GM10248 (cell line): ENCODE measurements at regions not wholly inside any gene's neighbourhood (a gene's known extent, or its start where the extent isn't known, plus 50 kb on each side); places are given as distances from the start of the nearest gene placed in this dataset.

ENCODE experiments used
- CTCF ChIA-PET: fragments of 300-600 bp; sonication (Branson Sonifier 250); formaldehyde crosslinking; extraction: SDS; loops from one replicate; lab custom pipeline; 2021; ENCODE audit warnings: antibody characterized with exemption; lab: Yijun Ruan, JAX
- POLR2A ChIA-PET: fragments of 350-650 bp; sonication (Branson Sonifier 250); formaldehyde crosslinking; extraction: SDS; loops from one replicate; lab custom pipeline; 2020; ENCODE audit warnings: antibody characterized with exemption; lab: Yijun Ruan, JAX
- DNase-seq: peaks from one replicate; pipeline ENCODE4 v3.0.0; 2012; ENCODE audit errors: extremely low spot score
- TF ChIP-seq, protein P1 (sequence below): IDR thresholded peaks from 2 replicates; pipeline ENCODE4 v1.5.1; 2012; ENCODE audit warnings: mild to moderate bottlenecking, low read depth; ENCODE audit errors: extremely low read depth, missing control alignments, control extremely low read depth

DNA sequence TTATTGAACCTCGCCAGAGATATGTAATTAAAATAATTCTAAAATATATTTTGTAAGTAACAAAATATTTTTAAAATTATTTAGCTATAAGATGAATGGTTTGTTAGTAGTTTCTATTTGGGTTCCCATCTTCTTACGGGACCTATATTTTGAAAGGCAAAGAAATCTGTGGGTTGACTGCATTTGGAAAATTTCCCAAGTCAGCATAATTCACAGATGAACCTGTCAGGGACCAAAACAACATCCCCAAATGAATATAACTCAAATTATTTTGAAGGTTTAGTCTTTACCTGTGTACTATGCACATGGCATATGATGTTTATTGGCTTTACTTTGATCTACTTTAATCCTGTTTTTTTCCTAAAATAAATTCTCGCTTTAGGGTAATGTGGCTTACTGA lies 607.4 kb upstream of the JAG1 start:
- TF ChIP-seq, protein P1, sequence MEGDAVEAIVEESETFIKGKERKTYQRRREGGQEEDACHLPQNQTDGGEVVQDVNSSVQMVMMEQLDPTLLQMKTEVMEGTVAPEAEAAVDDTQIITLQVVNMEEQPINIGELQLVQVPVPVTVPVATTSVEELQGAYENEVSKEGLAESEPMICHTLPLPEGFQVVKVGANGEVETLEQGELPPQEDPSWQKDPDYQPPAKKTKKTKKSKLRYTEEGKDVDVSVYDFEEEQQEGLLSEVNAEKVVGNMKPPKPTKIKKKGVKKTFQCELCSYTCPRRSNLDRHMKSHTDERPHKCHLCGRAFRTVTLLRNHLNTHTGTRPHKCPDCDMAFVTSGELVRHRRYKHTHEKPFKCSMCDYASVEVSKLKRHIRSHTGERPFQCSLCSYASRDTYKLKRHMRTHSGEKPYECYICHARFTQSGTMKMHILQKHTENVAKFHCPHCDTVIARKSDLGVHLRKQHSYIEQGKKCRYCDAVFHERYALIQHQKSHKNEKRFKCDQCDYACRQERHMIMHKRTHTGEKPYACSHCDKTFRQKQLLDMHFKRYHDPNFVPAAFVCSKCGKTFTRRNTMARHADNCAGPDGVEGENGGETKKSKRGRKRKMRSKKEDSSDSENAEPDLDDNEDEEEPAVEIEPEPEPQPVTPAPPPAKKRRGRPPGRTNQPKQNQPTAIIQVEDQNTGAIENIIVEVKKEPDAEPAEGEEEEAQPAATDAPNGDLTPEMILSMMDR: no peak
- CTCF ChIA-PET: interaction anchor here (3.0 kb wide), 1 partner anchor 9 kb away, joined by 15 read pairs; no protein-coding TSS in a partner anchor
- POLR2A ChIA-PET: no interaction called here
- no peak for DNase-seq

DNA sequence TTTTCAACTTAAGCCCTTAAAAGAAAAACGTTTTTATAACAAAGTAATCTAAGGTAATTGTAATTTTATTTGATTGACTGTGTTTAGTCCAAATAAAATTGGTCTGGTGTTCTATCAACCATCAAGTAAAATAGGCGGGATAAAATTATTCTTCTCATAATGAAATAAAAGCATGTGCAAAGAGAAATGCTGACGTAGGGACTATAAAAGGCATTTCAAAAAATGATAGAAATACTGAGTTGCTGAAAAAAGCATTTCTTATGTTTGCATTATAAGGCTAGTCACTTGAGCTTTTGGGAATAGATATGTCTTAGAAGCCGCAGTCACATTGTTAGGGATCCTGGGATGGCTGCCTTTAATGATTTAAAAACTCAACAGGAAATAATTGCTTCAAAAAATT lies 608.0 kb upstream of the JAG1 start:
- POLR2A ChIA-PET: no interaction called here
- no peak for DNase-seq
- TF ChIP-seq, protein P1: no peak
- CTCF ChIA-PET: no interaction called here

DNA sequence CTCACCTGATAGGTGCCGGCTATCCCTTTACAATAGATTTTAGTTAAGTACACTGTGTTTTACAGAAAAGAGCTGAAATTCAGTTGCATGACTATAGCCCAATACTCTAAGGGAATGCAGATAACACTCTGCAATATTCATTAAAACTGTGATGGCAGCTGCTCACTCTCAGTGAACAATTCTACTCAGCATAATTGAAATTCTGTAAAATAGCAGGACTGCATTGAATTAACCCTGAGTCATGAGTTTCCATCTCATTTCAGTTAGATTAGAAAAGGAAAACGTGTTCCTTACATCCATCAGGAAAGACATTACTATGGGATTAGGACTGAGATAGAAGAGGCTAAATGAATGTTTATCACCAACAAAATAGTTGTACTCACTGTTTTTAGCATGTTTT lies 613.3 kb upstream of the JAG1 start:
- TF ChIP-seq, protein P1: no peak
- CTCF ChIA-PET: interaction anchor here (1.4 kb wide), 1 partner anchor 15 kb away, joined by 3 read pairs; no protein-coding TSS in a partner anchor
- POLR2A ChIA-PET: no interaction called here
- no peak for DNase-seq

DNA sequence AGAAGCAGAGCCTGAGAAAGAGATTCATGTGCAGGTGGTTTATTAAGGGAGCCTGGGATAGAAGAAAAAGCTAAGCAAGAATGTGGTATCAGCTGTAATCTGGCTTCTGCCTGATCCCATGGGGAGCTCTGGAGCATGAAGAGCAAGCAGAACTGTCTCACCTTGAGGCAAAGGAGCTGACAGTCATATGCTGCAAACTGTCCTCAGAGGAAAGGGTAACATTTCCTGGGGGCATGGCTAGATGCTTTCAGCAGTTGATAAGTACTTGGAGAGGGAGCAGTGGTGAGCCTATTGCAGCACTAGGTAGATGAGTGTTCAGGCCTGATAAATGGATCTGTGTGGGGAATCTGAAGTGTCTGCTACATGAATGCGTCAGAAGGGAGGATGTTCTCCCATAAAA lies 621.5 kb upstream of the BTBD3 start:
- ChIA-PET CTCF (interaction anchor here (1.2 kb wide), 1 partner anchor 12 kb away, joined by 3 read pairs; no protein-coding TSS in a partner anchor), POLR2A (no interaction called here)
- TF ChIP-seq, protein P1: no peak
- no peak for DNase-seq

DNA sequence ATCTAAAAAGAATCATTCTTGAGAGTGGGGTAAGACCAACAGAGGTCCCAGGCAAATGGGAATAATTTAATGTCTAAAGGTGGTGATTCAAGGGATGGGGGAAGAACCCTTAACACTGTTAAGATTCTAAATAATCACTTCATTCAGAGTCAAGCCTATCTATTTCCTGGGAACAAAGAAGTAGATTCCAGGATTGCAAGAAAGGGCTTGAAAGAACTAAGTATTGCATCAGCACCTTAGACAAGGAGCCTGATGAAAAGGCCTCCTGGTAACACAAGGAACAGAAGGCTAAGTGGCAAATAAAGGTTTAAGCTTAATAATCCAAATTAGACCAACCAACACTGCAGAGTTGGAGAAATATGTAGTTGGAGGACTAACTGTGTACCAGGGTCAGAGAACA lies 620.7 kb upstream of the BTBD3 start:
- DNase-seq: no peak
- ChIA-PET CTCF (no interaction called here), POLR2A (no interaction called here)
- TF ChIP-seq, protein P1: no peak

DNA sequence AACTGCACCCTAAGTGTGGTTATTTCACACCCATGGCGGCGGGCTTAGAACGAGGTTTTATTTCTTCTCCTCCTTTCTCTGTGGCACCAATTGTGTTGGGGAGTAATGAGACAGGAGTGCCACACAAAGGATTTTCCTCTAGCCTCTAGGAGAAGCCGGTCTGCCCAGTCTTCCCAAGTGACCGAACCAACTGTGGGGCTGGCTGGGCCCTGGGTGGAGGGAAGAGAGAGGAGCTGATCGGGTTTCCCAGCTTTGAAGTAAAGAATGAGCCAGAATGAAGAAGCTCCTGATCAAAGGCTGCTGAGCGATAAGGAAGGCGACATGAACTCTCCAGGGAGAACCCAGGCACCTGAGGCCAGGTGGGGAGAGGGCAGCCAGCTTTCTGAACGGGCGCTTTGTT lies 616.0 kb upstream of the BTBD3 start:
- ChIA-PET CTCF (interaction anchor here (1.3 to 1.9 kb wide), 3 partner anchors 11 to 36 kb away, joined by 3 to 6 read pairs (median 3); no protein-coding TSS in a partner anchor), POLR2A (no interaction called here)
- no peak for DNase-seq
- TF ChIP-seq, protein P1: no peak
